Endothelial cell of umbilical vein (primary cell): ENCODE measurements at regions not wholly inside any gene's neighbourhood (a gene's known extent, or its start where the extent isn't known, plus 50 kb on each side); places are given as distances from the start of the nearest gene placed in this dataset.

Experiments used
- BruUV-seq: library from RNA; stranded (reverse); fragments of 400-500 nt; replicated peaks from 2 replicates; lab custom pipeline; 2021; lab: Mats Ljungman, UMichigan
- CTCF ChIA-PET: fragments of 300-600, 350-600 bp; sonication (Branson Sonifier 250); formaldehyde crosslinking; loops from one replicate; lab custom pipeline; 2021; ENCODE audit warnings: antibody characterized with exemption, inconsistent platforms; lab: Charles Lee
- POLR2A ChIA-PET: fragments of 300-600, 350-600 bp; sonication (Branson Sonifier 250); formaldehyde crosslinking; loops from one replicate; lab custom pipeline; 2021; ENCODE audit warnings: antibody characterized with exemption, inconsistent platforms; lab: Charles Lee
- DNase-seq: peaks from one replicate; pipeline ENCODE4 v3.0.0-alpha.2; 2011; ENCODE audit warnings: low read depth, low spot score
- FAIRE-seq: peaks from 2 replicates; lab custom pipeline; 2011; peaks lifted over from hg19 to GRCh38; lab: Jason Lieb, UNC
- H2AFZ ChIP-seq: 2 replicates; pipeline ENCODE4 v1.6.0; 2012; ENCODE audit warnings: low read depth, low read length, control low read depth, inconsistent platforms
- H3K27ac ChIP-seq: 2 replicates; pipeline ENCODE4 v1.5.1; 2011; ENCODE audit warnings: low read depth, mild to moderate bottlenecking, control low read depth, low read length, moderate library complexity; ENCODE audit not compliant: insufficient read depth
- H3K27me3 ChIP-seq, 2 experiments: 2 replicates each; pipeline versions ENCODE4 v1.6.0 to v1.6.1; 2011; ENCODE audit warnings: low read length in 2 of 2, mixed read lengths in 1 of 2; ENCODE audit not compliant: control insufficient read depth in 2 of 2, insufficient read depth in 2 of 2
- H3K36me3 ChIP-seq, 2 experiments: 2 replicates in 1 of 2; 3 replicates in 1 of 2; pipeline ENCODE4 v1.5.1; 2011; ENCODE audit warnings: low read length in 2 of 2, mild to moderate bottlenecking in 1 of 2, moderate library complexity in 1 of 2; ENCODE audit not compliant: control insufficient read depth in 2 of 2, insufficient read depth in 2 of 2; ENCODE audit errors: extremely low read depth in 1 of 2
- H3K4me1 ChIP-seq: 3 replicates; pipeline ENCODE4 v1.5.1; 2011; ENCODE audit warnings: mild to moderate bottlenecking, low read length; ENCODE audit not compliant: control insufficient read depth, insufficient read depth; ENCODE audit errors: extremely low read depth
- H3K4me2 ChIP-seq: 2 replicates; pipeline ENCODE4 v1.6.1; 2011; ENCODE audit warnings: low read length, control low read depth, mixed read lengths; ENCODE audit not compliant: insufficient read depth
- H3K4me3 ChIP-seq, 3 experiments: fragments of 200-600 bp in 1 of 3; sonication (generic), shearing (Covaris generic) in 1 of 3; replicated peaks in 1 of 3; 2 replicates each; pipeline ENCODE4 v1.5.1; 2011 to 2016; ENCODE audit warnings: control low read depth in 3 of 3, low read length in 3 of 3, mild to moderate bottlenecking in 2 of 3, inconsistent platforms in 1 of 3, low read depth in 1 of 3, moderate library complexity in 1 of 3; ENCODE audit not compliant: insufficient read depth in 1 of 3
- H3K79me2 ChIP-seq: 2 replicates; pipeline ENCODE4 v1.6.0; 2012; ENCODE audit warnings: low read length, inconsistent platforms; ENCODE audit not compliant: control insufficient read depth, insufficient read depth
- H3K9ac ChIP-seq: replicated peaks from 2 replicates; pipeline ENCODE3; 2011; ENCODE audit warnings: low read length, control low read depth; ENCODE audit not compliant: insufficient read depth; ENCODE audit errors: extremely low read depth
- H3K9me1 ChIP-seq: replicated peaks from 3 replicates; pipeline ENCODE4 v1.6.0; 2011; ENCODE audit warnings: mild to moderate bottlenecking, low read length; ENCODE audit not compliant: control insufficient read depth, insufficient read depth; ENCODE audit errors: extremely low read depth
- H3K9me3 ChIP-seq: replicated peaks from 2 replicates; pipeline ENCODE4 v1.5.1; 2012; ENCODE audit warnings: low read length, inconsistent platforms; ENCODE audit not compliant: control insufficient read depth, insufficient read depth
- H4K20me1 ChIP-seq: replicated peaks from 2 replicates; pipeline ENCODE3; 2011; ENCODE audit warnings: mild to moderate bottlenecking, low read length; ENCODE audit not compliant: control insufficient read depth, insufficient read depth; ENCODE audit errors: extremely low read depth
- CTCF ChIP-seq, 2 donors: IDR thresholded peaks; 1 replicate in 1 of 2; 2 replicates in 1 of 2; pipeline ENCODE4 v1.5.1; 2011; ENCODE audit warnings: low read length in 2 of 2, mild to moderate bottlenecking in 2 of 2, moderate library complexity in 2 of 2, control low read depth in 1 of 2, inconsistent platforms in 1 of 2, low read depth in 1 of 2; ENCODE audit not compliant: insufficient read depth in 1 of 2; ENCODE audit errors: extremely low read depth in 1 of 2
- EZH2 ChIP-seq: IDR thresholded peaks from 2 replicates; pipeline ENCODE4 v1.6.1; 2012; ENCODE audit warnings: borderline replicate concordance, low read depth, mild to moderate bottlenecking, moderate library complexity, low read length, inconsistent platforms; ENCODE audit not compliant: severe bottlenecking
- FOS ChIP-seq: IDR thresholded peaks from 2 replicates; pipeline ENCODE4 v1.6.1; 2011; ENCODE audit warnings: mild to moderate bottlenecking, low read length, moderate library complexity, borderline replicate concordance; ENCODE audit not compliant: insufficient read depth
- GATA2 ChIP-seq: IDR thresholded peaks from 2 replicates; pipeline ENCODE4 v1.7.0; 2011; ENCODE audit warnings: low read depth, mild to moderate bottlenecking, moderate library complexity, mixed read lengths, low read length; ENCODE audit not compliant: insufficient read length, insufficient read depth
- MAX ChIP-seq: IDR thresholded peaks from 2 replicates; pipeline ENCODE4 v1.6.1; 2011; ENCODE audit not compliant: insufficient read depth, insufficient read length
- MYC ChIP-seq: IDR thresholded peaks from one replicate; pipeline ENCODE4 v1.6.1; 2011; ENCODE audit warnings: mild to moderate bottlenecking, low read depth, low read length
- POLR2A ChIP-seq: IDR thresholded peaks from 2 replicates; pipeline ENCODE4 v1.6.1; 2012; ENCODE audit warnings: low read depth, mild to moderate bottlenecking, control low read depth, low read length
- POLR2AphosphoS5 ChIP-seq: IDR thresholded peaks from 2 replicates; pipeline ENCODE4 v1.6.1; 2012; ENCODE audit warnings: low read depth, mild to moderate bottlenecking, control low read depth, low read length, moderate library complexity; ENCODE audit not compliant: insufficient read depth
- dilution Hi-C: fragments of 300-500 bp; cut with MboI; formaldehyde crosslinking; loops from one replicate; pipeline ENCODE4 v1.15.0; 2019; ENCODE audit warnings: low sequenced_read_pairs; ENCODE audit not compliant: extremely low pct_ligation_motif_present
- intact Hi-C: fragments of 100-400 bp; cut with micrococcal nuclease; formaldehyde crosslinking; loops from one replicate; pipeline ENCODE4 v1.10.0; 2022

- H3K27ac ChIP-seq: no peak overlapping the region
- CTCF ChIA-PET: interaction anchor here (1.1 kb wide), 1 partner anchor 458 kb away, joined by 3 read pairs; no protein-coding TSS in a partner anchor
- DNase-seq (no peak), FAIRE-seq (no peak)
- no peak overlapping the region for H3K4me3 ChIP-seq
- H4K20me1 ChIP-seq: no peaks in the 10 kb centered on the region
- H3K79me2 ChIP-seq: no peaks in the 10 kb centered on the region
- no peak overlapping the region for H3K9ac ChIP-seq
- dilution Hi-C loops: no loop called here
- intact Hi-C loops: no loop called here
- no peaks in the 10 kb centered on the region for H3K4me1 ChIP-seq
- peaks cover 0 to 2% of the 10 kb centered on the region in 2 experiments for H3K27me3 ChIP-seq
- TF ChIP-seq EZH2: no peak
- no peaks in the 10 kb centered on the region for H3K36me3 ChIP-seq
- no peaks in the 10 kb centered on the region for H3K9me1 ChIP-seq
- H3K9me3 ChIP-seq: no peaks in the 10 kb centered on the region
- POLR2A ChIA-PET: no interaction called here
- no peak overlapping the region for H2AFZ ChIP-seq
- no TSS peak for BruUV-seq
- no peak overlapping the region for H3K4me2 ChIP-seq
Measured at GRCh38 chr4:53775381-53775780, 184.1 kb upstream of the LNX1 start.

GRCh38 chr4:53771326-53771725 is 180.0 kb upstream of the LNX1 start:
- no peaks in the 10 kb centered on the region for H3K36me3 ChIP-seq
- no peak overlapping the region for H3K27ac ChIP-seq
- no peak overlapping the region for H2AFZ ChIP-seq
- FAIRE-seq (no peak), DNase-seq (no peak)
- no peak overlapping the region for H3K4me2 ChIP-seq
- no peaks in the 10 kb centered on the region for H3K4me1 ChIP-seq
- no peaks in the 10 kb centered on the region for H3K27me3 ChIP-seq
- no peaks in the 10 kb centered on the region for H4K20me1 ChIP-seq
- H3K4me3 ChIP-seq: no peak overlapping the region
- dilution Hi-C loops: no loop called here
- no peaks in the 10 kb centered on the region for H3K9me3 ChIP-seq
- no peak overlapping the region for H3K9ac ChIP-seq
- intact Hi-C loops: no loop called here
- H3K79me2 ChIP-seq: no peaks in the 10 kb centered on the region
- no TSS peak for BruUV-seq
- POLR2A ChIA-PET: no interaction called here
- CTCF ChIA-PET: no interaction called here
- no peaks in the 10 kb centered on the region for H3K9me1 ChIP-seq
- no peak for TF ChIP-seq CTCF (IDR thresholded peaks at IDR 0.05; ENCODE audit: extremely low read depth in 1 of 2, insufficient read depth in 1 of 2, low read depth in 1 of 2, low read length in 2 of 2)
- TF ChIP-seq MAX: no peak
- no peak for TF ChIP-seq FOS
- TF ChIP-seq POLR2A: no peak
- no peak for TF ChIP-seq GATA2
- TF ChIP-seq MYC: no peak
- TF ChIP-seq POLR2AphosphoS5: no peak
- no peak for TF ChIP-seq EZH2
